ENCODE measurements at regions not wholly inside any gene's neighbourhood (a gene's known extent, or its start where the extent isn't known, plus 50 kb on each side); places are given as distances from the start of the nearest gene placed in this dataset.

DNA sequence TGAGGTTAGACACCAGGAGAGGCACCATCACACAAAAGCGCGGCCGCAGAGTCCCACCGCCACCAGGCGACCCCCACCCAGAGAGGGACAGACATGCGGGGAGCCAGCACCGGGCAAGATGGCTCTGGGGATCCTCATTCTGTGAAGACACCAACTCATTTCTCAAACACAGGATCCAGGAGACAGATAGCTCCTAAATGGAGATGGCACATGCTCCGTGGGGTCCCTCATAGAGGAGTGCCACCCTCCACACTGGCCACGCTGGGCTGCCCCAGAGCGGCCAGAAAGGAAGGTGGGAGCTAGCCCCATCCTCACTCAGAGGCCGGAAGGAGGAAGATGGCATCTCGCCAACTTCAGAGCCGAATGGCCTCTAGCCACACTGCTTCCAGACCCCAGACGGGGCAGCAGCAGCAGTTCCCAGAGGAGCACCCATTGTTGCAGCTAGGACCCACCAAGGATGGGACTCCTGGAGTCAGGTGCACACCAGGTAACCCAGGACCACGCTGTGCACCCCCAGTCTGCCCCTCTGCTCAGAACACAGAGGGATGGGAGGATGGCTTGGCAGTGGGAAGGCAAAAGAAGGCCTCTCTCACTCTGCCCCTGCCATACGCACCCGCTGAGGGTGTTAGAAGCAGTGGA, 78.6 kb downstream of the ZIC5 start:
- TF ChIP-seq, protein P1, sequence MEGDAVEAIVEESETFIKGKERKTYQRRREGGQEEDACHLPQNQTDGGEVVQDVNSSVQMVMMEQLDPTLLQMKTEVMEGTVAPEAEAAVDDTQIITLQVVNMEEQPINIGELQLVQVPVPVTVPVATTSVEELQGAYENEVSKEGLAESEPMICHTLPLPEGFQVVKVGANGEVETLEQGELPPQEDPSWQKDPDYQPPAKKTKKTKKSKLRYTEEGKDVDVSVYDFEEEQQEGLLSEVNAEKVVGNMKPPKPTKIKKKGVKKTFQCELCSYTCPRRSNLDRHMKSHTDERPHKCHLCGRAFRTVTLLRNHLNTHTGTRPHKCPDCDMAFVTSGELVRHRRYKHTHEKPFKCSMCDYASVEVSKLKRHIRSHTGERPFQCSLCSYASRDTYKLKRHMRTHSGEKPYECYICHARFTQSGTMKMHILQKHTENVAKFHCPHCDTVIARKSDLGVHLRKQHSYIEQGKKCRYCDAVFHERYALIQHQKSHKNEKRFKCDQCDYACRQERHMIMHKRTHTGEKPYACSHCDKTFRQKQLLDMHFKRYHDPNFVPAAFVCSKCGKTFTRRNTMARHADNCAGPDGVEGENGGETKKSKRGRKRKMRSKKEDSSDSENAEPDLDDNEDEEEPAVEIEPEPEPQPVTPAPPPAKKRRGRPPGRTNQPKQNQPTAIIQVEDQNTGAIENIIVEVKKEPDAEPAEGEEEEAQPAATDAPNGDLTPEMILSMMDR (conservative IDR thresholded peaks at IDR 0.05), result no peak
- no peak for TF ChIP-seq ZFX (IDR thresholded peaks at IDR 0.05)

Measured in C4-2B (cell line).